H1 (cell line): ENCODE measurements at regions not wholly inside any gene's neighbourhood (a gene's known extent, or its start where the extent isn't known, plus 50 kb on each side); places are given as distances from the start of the nearest gene placed in this dataset.

Experiments
- CTCF ChIA-PET: fragments of 300-600 bp; sonication (Branson Sonifier 250); formaldehyde crosslinking; loops from one replicate; lab custom pipeline; 2021; ENCODE audit not compliant: partially characterized antibody; lab: Charles Lee
- POLR2A ChIA-PET: fragments of 300-600 bp; sonication (Branson Sonifier 250); formaldehyde crosslinking; loops from one replicate; lab custom pipeline; 2021; ENCODE audit warnings: inconsistent platforms; ENCODE audit not compliant: partially characterized antibody; lab: Charles Lee
- DNase-seq, 2 experiments: peaks; one replicate each; pipeline versions ENCODE4 v3.0.0 to v3.0.0-alpha.2; 2010 to 2022; ENCODE audit warnings: low spot score in 2 of 2, low read depth in 1 of 2, mixed read lengths in 1 of 2
- FAIRE-seq: peaks from 2 replicates; lab custom pipeline; 2011; peaks lifted over from hg19 to GRCh38; lab: Jason Lieb, UNC
- H2AFZ ChIP-seq: 2 replicates; pipeline ENCODE4 v1.8.1; 2012; ENCODE audit warnings: low read length, inconsistent platforms
- H2AK5ac ChIP-seq: 2 replicates; pipeline ENCODE4 v1.6.1; 2013; ENCODE audit warnings: low read depth, low read length
- H2BK120ac ChIP-seq: replicated peaks from 2 replicates; pipeline ENCODE3; 2013; ENCODE audit warnings: low read depth, low read length, inconsistent platforms
- H2BK12ac ChIP-seq: 2 replicates; pipeline ENCODE4 v1.6.1; 2013; ENCODE audit warnings: low read depth, low read length
- H2BK15ac ChIP-seq: 2 replicates; pipeline ENCODE4 v1.6.1; 2013; ENCODE audit warnings: low read length
- H2BK20ac ChIP-seq: 2 replicates; pipeline ENCODE4 v1.6.1; 2013; ENCODE audit warnings: low read length
- H2BK5ac ChIP-seq: 2 replicates; pipeline ENCODE4 v1.6.1; 2013; ENCODE audit warnings: low read depth, low read length
- H3K14ac ChIP-seq: 2 replicates; pipeline ENCODE4 v1.6.1; 2013; ENCODE audit warnings: inconsistent platforms; ENCODE audit not compliant: insufficient read length
- H3K18ac ChIP-seq: 2 replicates; pipeline ENCODE4 v1.6.1; 2013; ENCODE audit warnings: low read length; ENCODE audit errors: extremely low read depth
- H3K23ac ChIP-seq: 2 replicates; pipeline ENCODE4 v1.6.1; 2013; ENCODE audit warnings: inconsistent platforms; ENCODE audit not compliant: insufficient read length
- H3K23me2 ChIP-seq: 2 replicates; pipeline ENCODE4 v1.6.1; 2013; ENCODE audit warnings: low read depth, low read length
- H3K27ac ChIP-seq: 2 replicates; pipeline ENCODE4 v1.6.1; 2011; ENCODE audit warnings: low read depth, low read length, inconsistent platforms
- H3K27me3 ChIP-seq, 4 experiments: replicated peaks in 1 of 4; 1 replicate in 1 of 4; 2 replicates in 3 of 4; pipeline versions ENCODE4 v1.6.1 to v1.8.1; 2011 to 2013; ENCODE audit warnings: low read length in 3 of 4, mild to moderate bottlenecking in 3 of 4, inconsistent platforms in 2 of 4, mixed read lengths in 2 of 4, moderate library complexity in 1 of 4; ENCODE audit not compliant: control insufficient read depth in 3 of 4, insufficient read depth in 3 of 4; ENCODE audit errors: extremely low read depth in 1 of 4
- H3K36me3 ChIP-seq, 4 experiments: 2 replicates each; pipeline versions ENCODE4 v1.6.1 to v1.8.1; 2011 to 2013; ENCODE audit warnings: mild to moderate bottlenecking in 4 of 4, low read length in 3 of 4, moderate library complexity in 2 of 4, control low read depth in 1 of 4, inconsistent platforms in 1 of 4; ENCODE audit not compliant: insufficient read depth in 4 of 4, control insufficient read depth in 2 of 4
- H3K4ac ChIP-seq: replicated peaks from 2 replicates; pipeline ENCODE3; 2013; ENCODE audit warnings: low read length, low read depth, mixed read lengths, inconsistent platforms; ENCODE audit not compliant: insufficient read length
- H3K4me1 ChIP-seq, 4 experiments: replicated peaks in 1 of 4; 1 replicate in 1 of 4; 2 replicates in 3 of 4; pipeline versions ENCODE4 v1.6.1 to v1.8.1; 2011 to 2013; ENCODE audit warnings: low read length in 3 of 4, inconsistent platforms in 2 of 4, mixed read lengths in 1 of 4; ENCODE audit not compliant: insufficient read depth in 4 of 4, control insufficient read depth in 3 of 4
- H3K4me2 ChIP-seq, 2 experiments: 2 replicates each; pipeline versions ENCODE4 v1.6.1 to v1.8.1; 2011 to 2013; ENCODE audit warnings: low read depth in 2 of 2, low read length in 2 of 2, control low read depth in 1 of 2, inconsistent platforms in 1 of 2, mild to moderate bottlenecking in 1 of 2; ENCODE audit not compliant: insufficient read depth in 1 of 2
- H3K4me3 ChIP-seq, 4 experiments: fragments of 200-600, 300-600 bp in 1 of 4; sonication (generic), shearing (Covaris generic), sonication (Bioruptor Twin) in 1 of 4; 2 replicates each; pipeline versions ENCODE4 v1.5.1 to v1.8.1; 2011 to 2016; ENCODE audit warnings: low read length in 4 of 4, low read depth in 3 of 4, control low read depth in 2 of 4, inconsistent platforms in 2 of 4, mild to moderate bottlenecking in 2 of 4, mixed read lengths in 1 of 4, moderate library complexity in 1 of 4; ENCODE audit not compliant: insufficient read depth in 2 of 4; ENCODE audit errors: extremely low read depth in 1 of 4
- H3K56ac ChIP-seq: replicated peaks from 2 replicates; pipeline ENCODE3; 2013; ENCODE audit warnings: low read depth, mild to moderate bottlenecking, mixed read lengths, low read length, inconsistent platforms; ENCODE audit not compliant: insufficient read length
- H3K79me1 ChIP-seq: 2 replicates; pipeline ENCODE4 v1.6.1; 2013; ENCODE audit warnings: low read depth, low read length, control low read depth
- H3K79me2 ChIP-seq, 2 experiments: 2 replicates each; pipeline versions ENCODE4 v1.6.1 to v1.8.1; 2012 to 2013; ENCODE audit warnings: low read length in 2 of 2, mild to moderate bottlenecking in 2 of 2, inconsistent platforms in 1 of 2; ENCODE audit not compliant: insufficient read depth in 2 of 2, control insufficient read depth in 1 of 2
- H3K9ac ChIP-seq, 4 experiments: replicated peaks in 1 of 4; 1 replicate in 1 of 4; 2 replicates in 3 of 4; pipeline versions ENCODE4 v1.6.1 to v1.8.1; 2011 to 2013; ENCODE audit warnings: low read depth in 3 of 4, low read length in 3 of 4, control low read depth in 2 of 4, mild to moderate bottlenecking in 2 of 4, moderate library complexity in 2 of 4, inconsistent platforms in 1 of 4; ENCODE audit errors: extremely low read depth in 1 of 4
- H3K9me3 ChIP-seq, 2 experiments: 2 replicates each; pipeline versions ENCODE4 v1.6.1 to v1.8.1; 2012 to 2013; ENCODE audit warnings: mild to moderate bottlenecking in 2 of 2, moderate library complexity in 2 of 2, control low read depth in 1 of 2, inconsistent platforms in 1 of 2, low read depth in 1 of 2, low read length in 1 of 2, mixed read lengths in 1 of 2; ENCODE audit not compliant: insufficient read depth in 2 of 2
- H4K20me1 ChIP-seq, 2 experiments: replicated peaks in 1 of 2; 2 replicates each; pipeline versions ENCODE3 to v1.8.1; 2011 to 2013; ENCODE audit warnings: inconsistent platforms in 2 of 2, low read length in 2 of 2, mild to moderate bottlenecking in 1 of 2; ENCODE audit not compliant: insufficient read depth in 2 of 2, control insufficient read depth in 1 of 2
- H4K5ac ChIP-seq: 2 replicates; pipeline ENCODE4 v1.6.1; 2013; ENCODE audit warnings: low read length, low read depth, mixed read lengths, inconsistent platforms; ENCODE audit not compliant: insufficient read length
- H4K8ac ChIP-seq: 2 replicates; pipeline ENCODE4 v1.8.0; 2013; ENCODE audit warnings: mild to moderate bottlenecking, moderate library complexity, low read length, inconsistent platforms; ENCODE audit not compliant: insufficient read depth; ENCODE audit errors: extremely low read depth
- H4K91ac ChIP-seq: replicated peaks from 2 replicates; pipeline ENCODE3; 2013; ENCODE audit warnings: low read length, mixed read lengths, inconsistent platforms; ENCODE audit not compliant: insufficient read length
- CEBPB ChIP-seq: IDR thresholded peaks from 2 replicates; pipeline ENCODE4 v1.6.1; 2012; ENCODE audit warnings: low read depth, low read length
- CHD1 ChIP-seq: IDR thresholded peaks from 2 replicates; pipeline ENCODE4 v1.6.1; 2012; ENCODE audit warnings: low read depth, low read length, improper control_type of control experiment
- CHD2 ChIP-seq: IDR thresholded peaks from 2 replicates; pipeline ENCODE4 v1.6.1; 2012; ENCODE audit warnings: low read length, improper control_type of control experiment
- CREB1 ChIP-seq: IDR thresholded peaks from 2 replicates; pipeline ENCODE4 v1.6.1; 2012; ENCODE audit warnings: inconsistent platforms
- CTBP2 ChIP-seq: IDR thresholded peaks from 2 replicates; pipeline ENCODE4 v1.7.0; 2011; ENCODE audit warnings: borderline replicate concordance, mild to moderate bottlenecking, moderate library complexity, mixed read lengths, low read length; ENCODE audit not compliant: insufficient read depth, insufficient read length
- EZH2 ChIP-seq: fragments of 200-600 bp; sonication (generic); IDR thresholded peaks from 2 replicates; pipeline ENCODE4 v1.7.1; 2012; ENCODE audit warnings: low read depth, mild to moderate bottlenecking, moderate library complexity, low read length, inconsistent platforms; ENCODE audit not compliant: severe bottlenecking
- KDM5A ChIP-seq: fragments of 200-600 bp; IDR thresholded peaks from 2 replicates; pipeline ENCODE4 v1.7.1; 2012; ENCODE audit warnings: mild to moderate bottlenecking, low read length, inconsistent platforms, mixed read lengths
- MAFK ChIP-seq: IDR thresholded peaks from 2 replicates; pipeline ENCODE4 v1.6.1; 2012; ENCODE audit warnings: low read depth, mild to moderate bottlenecking, improper control_type of control experiment, low read length
- NANOG ChIP-seq: IDR thresholded peaks from 2 replicates; pipeline ENCODE4 v1.6.1; 2011; ENCODE audit warnings: low read length, low read depth, mild to moderate bottlenecking, inconsistent platforms; ENCODE audit not compliant: insufficient read depth, poor library complexity, severe bottlenecking
- POLR2AphosphoS5 ChIP-seq: IDR thresholded peaks from 2 replicates; pipeline ENCODE4 v1.6.1; 2011; ENCODE audit warnings: low read depth, low read length
- RXRA ChIP-seq: IDR thresholded peaks from 2 replicates; pipeline ENCODE4 v1.6.1; 2011; ENCODE audit warnings: low read depth, mild to moderate bottlenecking, low read length, moderate library complexity; ENCODE audit not compliant: insufficient read depth
- TAF1 ChIP-seq: IDR thresholded peaks from 2 replicates; pipeline ENCODE4 v1.6.1; 2011; ENCODE audit warnings: mild to moderate bottlenecking, low read depth, low read length
- TBP ChIP-seq: IDR thresholded peaks from 2 replicates; pipeline ENCODE4 v1.6.1; 2011; ENCODE audit warnings: low read depth, low read length, improper control_type of control experiment
- TEAD4 ChIP-seq: IDR thresholded peaks from 2 replicates; pipeline ENCODE4 v1.6.1; 2012; ENCODE audit warnings: low read depth, low read length, inconsistent platforms, mixed read lengths
- YY1 ChIP-seq: IDR thresholded peaks from 2 replicates; pipeline ENCODE4 v1.6.1; 2011; ENCODE audit warnings: low read depth, mild to moderate bottlenecking, low read length
- WGBS, 2 experiments: shearing (Covaris generic) in 1 of 2; methylation state at CpG; one replicate each; pipeline versions ENCODE4 v1.1.6 to v1.1.7; 2013 to 2015; ENCODE audit warnings: low lambda C conversion rate in 2 of 2, mixed read lengths in 2 of 2, inconsistent platforms in 1 of 2, low coverage in 1 of 2, missing lambda C conversion rate in 1 of 2; ENCODE audit not compliant: insufficient replicate concordance in 2 of 2, insufficient coverage in 1 of 2, insufficient read length in 1 of 2; ENCODE audit errors: extremely low coverage in 1 of 2, missing lambda C conversion rate in 1 of 2; 5-methylcytosine and 5-hydroxymethylcytosine counted together

DNA sequence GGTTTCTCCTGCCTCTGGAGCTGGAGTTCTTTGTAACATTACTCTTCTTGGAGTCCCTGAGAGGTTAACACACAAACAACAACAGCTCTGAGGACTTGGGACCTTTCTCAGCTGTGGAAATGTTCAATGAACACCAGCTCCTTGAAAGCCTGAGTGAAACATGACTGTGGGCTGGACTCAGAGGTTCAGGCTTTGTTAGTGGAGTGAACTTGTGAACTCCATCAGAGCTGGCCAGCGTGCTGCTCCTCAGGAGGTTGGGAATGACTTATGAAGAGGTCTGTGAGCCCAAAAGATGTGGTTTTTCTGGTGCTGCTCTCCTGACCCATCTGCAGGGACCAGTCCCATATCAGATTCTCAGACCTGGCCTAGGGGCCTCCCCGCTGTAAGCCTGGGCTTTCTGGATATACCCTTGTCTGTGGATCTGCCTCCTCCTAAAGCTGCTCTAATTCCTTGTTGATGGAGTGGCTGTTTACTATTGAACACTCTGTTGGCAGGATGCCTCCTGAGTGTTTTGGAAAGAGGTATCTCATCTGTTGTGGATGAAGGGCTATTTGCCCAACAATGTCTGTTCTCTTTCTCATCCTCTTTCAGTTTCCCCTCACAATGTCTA is 170.0 kb upstream of the GDNF start:
- no peaks in the 10 kb centered on the region for H3K79me1 ChIP-seq
- no peak overlapping the region for H2AK5ac ChIP-seq
- H3K79me2 ChIP-seq, result no peaks in the 10 kb centered on the region
- no peak overlapping the region for H2BK5ac ChIP-seq
- ChIA-PET POLR2A (no interaction called here), CTCF (interaction anchor here (0.7 to 2.0 kb wide), 7 partner anchors 8 to 1931 kb away, joined by 3 to 6 read pairs (median 4); no protein-coding TSS in a partner anchor)
- no peak overlapping the region for H2BK15ac ChIP-seq
- H2BK120ac ChIP-seq, result no peak overlapping the region
- FAIRE-seq (no peak), DNase-seq (no peak)
- H2BK12ac ChIP-seq, result no peak overlapping the region
- H4K20me1 ChIP-seq, result no peaks in the 10 kb centered on the region
- H3K9ac ChIP-seq, result no peak overlapping the region
- no peak overlapping the region for H3K18ac ChIP-seq
- TF ChIP-seq CEBPB (no peak), CHD1 (no peak), YY1 (no peak), EZH2 (no peak), POLR2AphosphoS5 (no peak), RXRA (no peak), CTBP2 (no peak), CHD2 (no peak), KDM5A (no peak), TBP (no peak), CREB1 (no peak), TAF1 (no peak), NANOG (no peak), TEAD4 (no peak), MAFK (no peak)
- H2AFZ ChIP-seq, result no peak overlapping the region
- 89% methylated on average over 2 of the region's 2 CpGs; no CpG with 5 or more reads in 1 of the 2 experiments for WGBS, 2 experiments
- no peak overlapping the region for H3K27ac ChIP-seq
- no peak overlapping the region for H3K56ac ChIP-seq
- H3K23ac ChIP-seq, result no peak overlapping the region
- no peaks in the 10 kb centered on the region for H3K23me2 ChIP-seq
- no peak overlapping the region for H4K5ac ChIP-seq
- no peaks in the 10 kb centered on the region for H3K36me3 ChIP-seq
- H4K8ac ChIP-seq, result no peak overlapping the region
- no peaks in the 10 kb centered on the region for H3K27me3 ChIP-seq
- H3K4ac ChIP-seq, result no peak overlapping the region
- H4K91ac ChIP-seq, result no peak overlapping the region
- H3K14ac ChIP-seq, result no peak overlapping the region
- H2BK20ac ChIP-seq, result no peak overlapping the region
- no peak overlapping the region for H3K4me2 ChIP-seq
- peaks cover 0 to 3% (median 0%) of the 10 kb centered on the region in 4 experiments; a peak in 1 of 7 replicates for H3K4me1 ChIP-seq
- H3K9me3 ChIP-seq, result no peaks in the 10 kb centered on the region
- no peak overlapping the region for H3K4me3 ChIP-seq
